ENCODE measurements at regions not wholly inside any gene's neighbourhood (a gene's known extent, or its start where the extent isn't known, plus 50 kb on each side); places are given as distances from the start of the nearest gene placed in this dataset.

GRCh38 chr7:18202315-18203045 lies 174.8 kb upstream of the PRPS1L1 start:
- DNase-seq, result no peak

DNA sequence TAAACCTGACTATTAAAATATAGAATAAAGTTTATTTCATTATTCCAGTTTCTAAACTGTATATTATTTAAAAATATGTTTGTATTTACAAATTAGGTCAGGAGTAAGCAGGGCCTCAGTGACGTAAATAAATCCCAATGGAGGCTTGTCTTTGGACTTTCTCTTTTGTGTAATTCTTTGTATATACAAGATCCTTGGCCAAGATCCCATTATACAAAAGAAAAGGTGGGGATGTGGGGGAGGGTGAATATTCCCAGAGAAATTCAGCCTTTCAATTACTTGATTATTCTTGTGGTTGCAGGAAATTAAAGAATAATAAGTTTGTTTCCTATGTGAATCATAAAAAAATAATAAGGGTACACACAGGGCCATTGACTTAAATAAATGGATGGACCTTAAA lies 178.7 kb upstream of the PRPS1L1 start:
- no peak for DNase-seq

- DNase-seq, result no peak
Observed at GRCh38 chr7:18208921-18209320, 181.3 kb upstream of the PRPS1L1 start.

DNA sequence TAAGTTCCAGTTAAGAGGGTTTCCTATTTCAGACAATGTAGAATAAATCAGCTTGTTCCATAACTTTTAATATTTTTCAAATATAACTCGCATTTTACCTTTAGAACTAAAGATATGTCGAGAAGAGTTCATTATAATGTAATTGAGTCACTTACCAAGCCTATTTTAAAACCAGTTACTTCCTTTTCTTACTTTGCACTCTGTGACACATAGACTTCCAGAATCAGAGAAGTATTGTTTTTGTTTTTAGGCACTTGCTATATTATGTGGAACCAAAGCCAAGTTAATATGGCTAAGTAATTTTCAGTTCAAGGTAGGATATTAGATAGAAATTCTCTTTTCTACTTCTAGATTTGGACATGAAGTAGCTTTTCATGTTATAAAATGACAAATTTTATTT lies 182.7 kb upstream of the PRPS1L1 start:
- DNase-seq, result peak in 1 of 2 donors; percentile 36

DNA sequence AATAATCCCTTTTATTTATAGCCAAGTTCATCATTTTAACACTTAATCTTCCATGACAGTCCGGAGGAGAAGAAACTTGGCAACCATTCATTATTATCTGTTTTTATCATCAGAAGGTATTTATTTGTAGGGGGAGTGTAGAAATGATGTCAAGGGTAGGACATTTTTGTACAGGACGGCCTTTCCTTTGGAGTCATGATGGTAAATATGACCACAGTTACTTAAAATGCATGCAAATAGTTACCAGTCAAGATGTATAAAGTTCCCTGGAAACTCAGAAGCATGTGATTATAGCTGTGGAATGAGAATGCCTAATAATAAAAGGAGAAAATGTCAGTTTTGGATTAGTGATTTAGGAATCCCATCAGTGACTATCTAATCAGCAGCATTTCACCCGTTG lies 183.1 kb upstream of the PRPS1L1 start:
- no peak for DNase-seq

DNA sequence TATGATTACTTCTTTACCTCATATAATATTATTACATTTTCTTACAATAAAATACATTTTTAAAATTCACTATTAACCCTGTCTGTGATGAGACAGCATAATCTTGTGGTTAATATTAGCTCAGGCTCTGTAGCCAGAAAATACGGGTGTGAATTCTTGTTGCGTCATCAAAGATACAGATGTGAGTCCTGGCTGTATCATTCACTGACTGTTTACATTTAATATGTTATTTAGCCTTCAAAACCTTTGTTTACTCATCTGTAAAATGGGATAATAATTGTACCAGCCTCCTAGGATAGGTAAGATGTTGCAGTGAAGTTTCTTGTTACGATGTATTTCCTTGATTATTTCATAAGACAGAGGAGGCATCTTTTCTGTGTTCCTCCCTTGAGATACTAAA lies 184.7 kb upstream of the PRPS1L1 start:
- no peak for DNase-seq

- no peak for DNase-seq
Observed at GRCh38 chr7:18212758-18213157, 185.1 kb upstream of the PRPS1L1 start.

DNA sequence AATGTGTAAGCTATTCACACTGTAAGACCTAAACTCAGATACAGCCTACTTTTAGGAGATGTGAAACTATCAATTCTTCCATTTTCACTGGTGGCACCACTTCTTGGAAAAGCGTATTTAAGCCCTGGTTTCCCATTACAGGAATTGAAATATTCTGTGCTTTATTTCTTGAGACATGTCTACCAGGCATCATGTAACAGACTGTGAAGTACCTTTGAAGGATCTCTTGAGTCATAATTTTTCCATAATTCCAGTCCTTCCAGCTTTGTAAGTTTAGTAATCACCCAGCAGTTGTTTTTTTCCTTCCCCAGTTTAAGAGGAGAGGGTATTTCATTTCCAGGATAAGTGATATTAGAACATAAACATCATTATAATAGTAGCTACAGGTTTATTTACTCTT lies 186.0 kb upstream of the PRPS1L1 start:
- no peak for DNase-seq

GRCh38 chr7:18216270-18216669 lies 188.6 kb upstream of the PRPS1L1 start:
- DNase-seq, result no peak

GRCh38 chr7:18221377-18222293 lies 194.0 kb upstream of the PRPS1L1 start:
- no peak for DNase-seq

GRCh38 chr7:18222636-18223035 lies 195.0 kb upstream of the PRPS1L1 start:
- DNase-seq, result no peak

- no peak for DNase-seq
Observed at GRCh38 chr7:18224138-18224537, 196.5 kb upstream of the PRPS1L1 start.

DNA sequence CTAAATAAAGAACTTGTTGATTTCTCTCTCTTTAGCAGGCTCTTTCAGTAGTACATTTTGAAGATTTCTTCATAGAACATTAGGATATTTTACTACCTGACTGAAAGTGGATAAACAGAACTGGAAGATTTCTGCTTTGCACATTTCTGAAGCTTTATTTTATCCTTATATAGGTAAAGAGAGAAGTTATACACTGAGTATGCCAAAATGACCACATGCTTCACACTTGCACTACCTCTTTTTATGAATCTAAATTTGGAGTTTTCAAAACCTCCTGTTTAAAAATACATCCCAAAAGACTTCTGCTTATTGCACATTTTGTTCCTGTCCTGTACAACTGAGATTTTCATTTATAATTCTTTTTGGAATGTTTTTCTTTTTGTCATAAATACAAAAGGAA lies 197.4 kb upstream of the PRPS1L1 start:
- DNase-seq, result no peak

- no peak for DNase-seq
Observed at GRCh38 chr7:18226598-18226997, 199.0 kb upstream of the PRPS1L1 start.

- no peak for DNase-seq
Observed at GRCh38 chr7:18228686-18229085, 201.0 kb upstream of the PRPS1L1 start.

DNA sequence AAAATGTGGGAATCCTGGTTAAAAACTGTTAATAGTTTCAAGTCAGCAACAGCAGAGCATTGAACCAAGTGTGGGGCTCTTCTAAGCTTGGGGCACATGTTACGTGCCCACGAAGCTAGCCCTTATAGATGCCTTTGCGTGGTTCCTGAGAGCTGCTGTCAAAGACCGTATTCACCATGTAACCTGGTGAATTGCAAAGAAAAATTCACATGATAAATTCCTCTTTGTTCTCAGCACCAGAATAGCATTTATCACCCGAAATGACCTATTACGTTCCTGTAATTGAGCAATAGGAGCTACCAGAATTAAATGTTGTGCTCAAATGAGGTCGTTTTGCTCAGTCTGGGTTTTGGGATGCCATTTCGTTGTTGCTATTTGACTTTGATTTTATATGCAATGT lies 202.6 kb upstream of the PRPS1L1 start:
- DNase-seq, result no peak

GRCh38 chr7:18231854-18232253 lies 204.2 kb upstream of the PRPS1L1 start:
- no peak for DNase-seq

DNA sequence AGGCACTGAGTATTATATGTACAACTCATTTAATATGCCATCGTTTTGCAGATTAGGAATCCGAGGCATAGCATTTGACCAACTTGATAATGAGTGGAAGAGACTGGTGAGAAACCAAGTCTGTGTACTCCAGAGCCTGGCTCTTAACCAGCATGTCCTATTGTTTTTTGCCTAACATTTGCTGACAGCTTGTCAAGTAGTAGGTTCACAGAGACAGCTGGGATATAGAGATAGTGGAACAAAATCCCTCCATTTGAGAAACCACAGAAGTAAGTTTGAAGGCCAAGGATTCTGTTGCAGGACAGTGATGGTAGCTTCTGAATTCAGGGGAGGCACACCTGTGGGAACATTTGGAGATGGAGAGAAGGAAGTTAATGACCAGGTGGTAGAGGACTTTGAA lies 206.9 kb upstream of the PRPS1L1 start:
- no peak for DNase-seq

DNA sequence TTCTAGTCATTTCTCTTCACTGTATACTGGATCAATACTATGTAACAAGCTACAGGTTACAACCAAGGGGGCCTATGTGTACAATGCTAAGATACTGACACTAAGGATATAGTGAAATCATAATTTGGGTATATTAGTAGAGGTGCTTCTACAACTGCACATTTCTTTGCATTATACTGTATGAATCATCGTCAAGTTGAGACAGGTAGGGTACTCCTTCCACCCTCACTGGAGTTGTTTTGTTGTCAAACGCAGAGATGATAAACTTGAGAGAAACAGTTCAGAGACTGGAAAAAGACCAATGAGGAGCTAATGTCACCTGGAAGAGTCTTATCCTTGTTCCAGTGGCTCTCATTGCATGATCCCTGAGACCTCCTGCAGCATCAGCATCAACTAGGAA lies 208.2 kb upstream of the PRPS1L1 start:
- DNase-seq, result no peak

- DNase-seq, result no peak
Observed at GRCh38 chr7:18239212-18239611, 211.6 kb upstream of the PRPS1L1 start.

GRCh38 chr7:18241543-18242231 lies 214.0 kb upstream of the PRPS1L1 start:
- no peak for DNase-seq

GRCh38 chr7:18243731-18244130 lies 216.1 kb upstream of the PRPS1L1 start:
- DNase-seq, result no peak

GRCh38 chr7:18250133-18250532 lies 222.5 kb upstream of the PRPS1L1 start:
- DNase-seq, result no peak

DNA sequence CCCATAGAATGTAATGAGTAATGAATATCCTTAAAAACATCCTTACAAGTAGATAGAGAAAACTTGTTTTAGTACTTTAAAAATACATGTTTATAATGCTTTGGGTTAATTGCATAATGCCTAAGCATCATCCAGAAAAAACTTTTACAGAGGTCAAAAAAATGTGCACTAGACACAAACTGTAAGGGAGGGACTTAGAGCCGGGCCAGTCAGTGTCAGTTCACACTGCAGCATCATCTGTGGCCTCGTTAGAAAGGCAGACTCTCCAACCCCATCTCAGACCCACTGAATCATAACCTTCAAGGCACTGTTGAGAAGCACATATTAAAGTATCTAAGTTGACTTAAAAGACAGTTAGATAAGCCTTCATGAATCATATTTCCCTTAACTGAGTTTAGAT lies 230.1 kb upstream of the PRPS1L1 start:
- no peak for DNase-seq
